ENCODE measurements at regions not wholly inside any gene's neighbourhood (a gene's known extent, or its start where the extent isn't known, plus 50 kb on each side); places are given as distances from the start of the nearest gene placed in this dataset.

- H3K27me3 ChIP-seq (ENCODE audit: control insufficient read depth, insufficient read depth, low read length): peaks cover 17% of the 10 kb centered on the region; the same call in 1 of the 2 replicates
- no peaks in the 10 kb centered on the region for H3K36me3 ChIP-seq (ENCODE audit: control insufficient read depth, insufficient read depth, low read length)
- H3K27ac ChIP-seq (ENCODE audit: low read length): no peak overlapping the region
- H3K4me1 ChIP-seq (ENCODE audit: control insufficient read depth, insufficient read depth, low read length): no peaks in the 10 kb centered on the region
- in situ Hi-C loops (cut with HindIII; ENCODE audit: low pct_unique_long_range_greater_than_20kb, low sequenced_read_pairs) (no loop called here), intact Hi-C loops (cut with micrococcal nuclease; ENCODE audit: unreplicated experiment) (no loop called here)
- DNase-seq (ENCODE audit: low read depth, low spot score): no peak
- H3K4me3 ChIP-seq (ENCODE audit: low read depth in 2 of 2, low read length in 2 of 2): no peak overlapping the region
- ATAC-seq: no peak
- no TSS peak for BruUV-seq (replicated peaks)
- ChIA-PET POLR2A (no interaction called here), CTCF (no interaction called here)
- no peaks in the 10 kb centered on the region for H3K9me3 ChIP-seq (ENCODE audit: control insufficient read depth, insufficient read depth, low read depth, low read length)
- no peak for TF ChIP-seq TCF7L2 (IDR thresholded peaks at IDR 0.05; ENCODE audit: low read depth, low read length)
- no peak for TF ChIP-seq CTCF (IDR thresholded peaks at IDR 0.05)
- no peak for TF ChIP-seq REST (IDR thresholded peaks at IDR 0.05; ENCODE audit: insufficient read depth in 1 of 2, low read depth in 2 of 2, low read length in 1 of 2)
- TF ChIP-seq SIN3A (IDR thresholded peaks at IDR 0.05; ENCODE audit: borderline replicate concordance, insufficient read depth, low read depth, low read length): no peak
- no peak for TF ChIP-seq POLR2AphosphoS5 (IDR thresholded peaks at IDR 0.05; ENCODE audit: low read depth, low read length)
Measured at GRCh38 chr16:9411426-9411825, 320.0 kb downstream of the HAPSTR1 start.

GRCh38 chr16:9412031-9412914, 320.8 kb downstream of the HAPSTR1 start:
- no peak for DNase-seq (ENCODE audit: low read depth, low spot score)
- ChIA-PET POLR2A (no interaction called here), CTCF (no interaction called here)
- ATAC-seq: no peak
- intact Hi-C loops (cut with micrococcal nuclease; ENCODE audit: unreplicated experiment) (no loop called here), in situ Hi-C loops (cut with HindIII; ENCODE audit: low pct_unique_long_range_greater_than_20kb, low sequenced_read_pairs) (no loop called here)
- BruUV-seq (replicated peaks): no TSS peak
- Histone ChIP-seq H3K36me3 (ENCODE audit: control insufficient read depth, insufficient read depth, low read length) (no peaks in the 10 kb centered on the region), H3K4me3 (ENCODE audit: low read depth in 2 of 2, low read length in 2 of 2) (no peak overlapping the region), H3K27me3 (ENCODE audit: control insufficient read depth, insufficient read depth, low read length) (peaks cover 15% of the 10 kb centered on the region; the same call in 1 of the 2 replicates), H3K4me1 (ENCODE audit: control insufficient read depth, insufficient read depth, low read length) (no peaks in the 10 kb centered on the region), H3K9me3 (ENCODE audit: control insufficient read depth, insufficient read depth, low read depth, low read length) (no peaks in the 10 kb centered on the region), H3K27ac (ENCODE audit: low read length) (no peak overlapping the region)
- TF ChIP-seq CTCF (IDR thresholded peaks at IDR 0.05): no peak
- no peak for TF ChIP-seq POLR2AphosphoS5 (IDR thresholded peaks at IDR 0.05; ENCODE audit: low read depth, low read length)
- no peak for TF ChIP-seq SIN3A (IDR thresholded peaks at IDR 0.05; ENCODE audit: borderline replicate concordance, insufficient read depth, low read depth, low read length)
- no peak for TF ChIP-seq TCF7L2 (IDR thresholded peaks at IDR 0.05; ENCODE audit: low read depth, low read length)
- no peak for TF ChIP-seq REST (IDR thresholded peaks at IDR 0.05; ENCODE audit: insufficient read depth in 1 of 2, low read depth in 2 of 2, low read length in 1 of 2)
